Body of pancreas (tissue), 4 donors: ENCODE measurements at regions not wholly inside any gene's neighbourhood (a gene's known extent, or its start where the extent isn't known, plus 50 kb on each side); places are given as distances from the start of the nearest gene placed in this dataset.

ENCODE experiments used
- CTCF ChIP-seq, 7 experiments: fragments of 450-650 bp in 4 of 7; fragments of 200-600 bp in 3 of 7; sonication (generic) in 3 of 7; IDR thresholded peaks; one replicate each; pipeline ENCODE4 v1.5.1; 2016 to 2019; ENCODE audit warnings: antibody characterized with exemption in 7 of 7
- POLR2A ChIP-seq, 3 donors: fragments of 450-650 bp; IDR thresholded peaks; one replicate each; pipeline ENCODE4 v1.6.1; 2016; ENCODE audit warnings: antibody characterized with exemption in 3 of 3, mild to moderate bottlenecking in 2 of 3

GRCh38 chr7:69203871-69204270 lies 394.4 kb upstream of the AUTS2 start:
- TF ChIP-seq CTCF (IDR thresholded peaks at IDR 0.05) (no peak), POLR2A (IDR thresholded peaks at IDR 0.05) (no peak)
